PC-3 (cell line): ENCODE measurements at regions not wholly inside any gene's neighbourhood (a gene's known extent, or its start where the extent isn't known, plus 50 kb on each side); places are given as distances from the start of the nearest gene placed in this dataset.

ENCODE experiments used
- ATAC-seq: fragments of 200-7000 bp; cut with Tn5 transposase; 2 replicates; pipeline ENCODE4 v1.9.1; 2020; ENCODE audit warnings: mild to moderate bottlenecking, moderate library complexity
- BruUV-seq: library from RNA; stranded (reverse); fragments of 400-500 nt; replicated peaks from 2 replicates; lab custom pipeline; 2021; lab: Mats Ljungman, UMichigan
- CTCF ChIA-PET: fragments of 300-600 bp; sonication (Branson Sonifier 250); formaldehyde crosslinking; loops from one replicate; lab custom pipeline; 2022; ENCODE audit warnings: antibody characterized with exemption; lab: Charles Lee
- POLR2A ChIA-PET: fragments of 300-600 bp; sonication (Branson Sonifier 250); formaldehyde crosslinking; loops from one replicate; lab custom pipeline; 2022; ENCODE audit warnings: antibody characterized with exemption; ENCODE audit not compliant: unreplicated experiment; lab: Charles Lee
- DNase-seq: peaks from one replicate; pipeline ENCODE4 v3.0.0-alpha.2; 2015
- H2AFZ ChIP-seq: fragments of 300-600 bp; sonication (generic); 2 replicates; pipeline ENCODE4 v1.6.0; 2016; ENCODE audit warnings: antibody characterized with exemption, low read length
- H3F3A ChIP-seq: fragments of 300-600 bp; sonication (generic); one replicate; pipeline ENCODE4 v1.6.0; 2017; ENCODE audit warnings: antibody characterized with exemption, low read length, control low read depth, mild to moderate bottlenecking; ENCODE audit not compliant: unreplicated experiment
- H3K27ac ChIP-seq: fragments of 300-600 bp; sonication (generic); 2 replicates; pipeline ENCODE4 v1.5.1; 2016; ENCODE audit warnings: mild to moderate bottlenecking, low read length
- H3K27me3 ChIP-seq: fragments of 300-600 bp; sonication (generic); 2 replicates; pipeline ENCODE4 v1.6.1; 2016; ENCODE audit warnings: low read length, mixed read lengths
- H3K36me3 ChIP-seq: fragments of 300-600 bp; sonication (generic); 2 replicates; pipeline ENCODE4 v1.6.1; 2016; ENCODE audit warnings: low read depth, mixed run types, low read length, mixed read lengths
- H3K4me1 ChIP-seq: fragments of 300-600 bp; sonication (generic); 2 replicates; pipeline ENCODE4 v1.5.1; 2016; ENCODE audit warnings: low read length; ENCODE audit not compliant: insufficient read depth
- H3K4me2 ChIP-seq: fragments of 300-600 bp; sonication (generic); 2 replicates; pipeline ENCODE4 v1.6.0; 2016; ENCODE audit warnings: low read length
- H3K4me3 ChIP-seq: fragments of 300-600 bp; sonication (generic); 2 replicates; pipeline ENCODE4 v1.5.1; 2016; ENCODE audit warnings: mild to moderate bottlenecking, low read length, mixed read lengths
- H3K79me2 ChIP-seq: fragments of 300-600 bp; sonication (generic); 2 replicates; pipeline ENCODE4 v1.6.1; 2017; ENCODE audit warnings: low read length, mixed read lengths
- H3K9ac ChIP-seq: fragments of 300-600 bp; sonication (generic); 2 replicates; pipeline ENCODE4 v1.6.0; 2016; ENCODE audit warnings: mild to moderate bottlenecking, low read length
- H3K9me2 ChIP-seq: fragments of 300-600 bp; sonication (generic); replicated peaks from 2 replicates; pipeline ENCODE4 v1.6.1; 2016; ENCODE audit warnings: mixed run types, low read length, mixed read lengths
- H3K9me3 ChIP-seq: fragments of 300-600 bp; sonication (generic); 2 replicates; pipeline ENCODE4 v1.6.1; 2016; ENCODE audit warnings: low read length, mixed read lengths
- H4K20me1 ChIP-seq: fragments of 300-600 bp; sonication (generic); 2 replicates; pipeline ENCODE4 v1.6.1; 2016; ENCODE audit warnings: low read length, mixed read lengths
- EZH2 ChIP-seq: fragments of 300-600 bp; sonication (generic); IDR thresholded peaks from one replicate; pipeline ENCODE4 v1.6.1; 2017; ENCODE audit warnings: antibody characterized with exemption, mild to moderate bottlenecking, low read length; ENCODE audit not compliant: unreplicated experiment
- EZH2phosphoT487 ChIP-seq: fragments of 300-600 bp; sonication (generic); IDR thresholded peaks from 2 replicates; pipeline ENCODE4 v1.6.1; 2018; ENCODE audit warnings: mild to moderate bottlenecking, antibody characterized with exemption, low read length, borderline replicate concordance
- intact Hi-C: fragments of 100-400 bp; cut with micrococcal nuclease; formaldehyde crosslinking; loops from 2 replicates; pipeline ENCODE4 v1.9.0; 2023
- TF ChIP-seq, protein P1 (sequence below): fragments of 300-600 bp; sonication (generic); conservative IDR thresholded peaks from 2 replicates; pipeline ENCODE4 v1.5.1; 2017; ENCODE audit warnings: antibody characterized with exemption, low read depth, mild to moderate bottlenecking, low read length

DNA sequence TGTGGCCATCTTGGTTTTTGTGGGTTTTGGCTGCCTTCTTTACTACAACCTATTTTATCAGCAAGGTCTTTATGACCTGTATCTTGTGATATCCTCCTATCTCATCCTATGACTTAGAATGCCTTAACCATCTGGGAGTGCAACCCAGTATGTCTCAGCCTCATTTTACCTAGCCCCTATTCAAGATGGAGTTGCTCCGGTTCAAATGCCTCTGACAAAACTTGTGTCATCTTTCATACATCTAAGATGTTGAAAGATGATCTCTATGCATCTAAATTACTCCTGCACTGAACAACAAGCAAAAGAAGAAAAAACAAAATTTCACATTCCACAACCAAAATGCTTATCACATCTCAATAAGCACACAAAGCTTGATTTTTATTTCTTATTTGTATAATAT lies 129.5 kb upstream of the CNR1 start:
- Histone ChIP-seq H2AFZ (no peak overlapping the region), H3K4me3 (no peak overlapping the region), H3K9ac (no peak overlapping the region), H3K4me2 (no peak overlapping the region), H3K79me2 (no peaks in the 10 kb centered on the region), H3K4me1 (no peaks in the 10 kb centered on the region), H3F3A (no peaks in the 10 kb centered on the region), H3K27ac (no peak overlapping the region), H3K9me2 (no peaks in the 10 kb centered on the region), H3K27me3 (peaks cover 47% of the 10 kb centered on the region), H3K36me3 (no peaks in the 10 kb centered on the region), H4K20me1 (no peaks in the 10 kb centered on the region), H3K9me3 (no peaks in the 10 kb centered on the region)
- no peak for TF ChIP-seq EZH2
- no peak for TF ChIP-seq EZH2phosphoT487
- TF ChIP-seq, protein P1, sequence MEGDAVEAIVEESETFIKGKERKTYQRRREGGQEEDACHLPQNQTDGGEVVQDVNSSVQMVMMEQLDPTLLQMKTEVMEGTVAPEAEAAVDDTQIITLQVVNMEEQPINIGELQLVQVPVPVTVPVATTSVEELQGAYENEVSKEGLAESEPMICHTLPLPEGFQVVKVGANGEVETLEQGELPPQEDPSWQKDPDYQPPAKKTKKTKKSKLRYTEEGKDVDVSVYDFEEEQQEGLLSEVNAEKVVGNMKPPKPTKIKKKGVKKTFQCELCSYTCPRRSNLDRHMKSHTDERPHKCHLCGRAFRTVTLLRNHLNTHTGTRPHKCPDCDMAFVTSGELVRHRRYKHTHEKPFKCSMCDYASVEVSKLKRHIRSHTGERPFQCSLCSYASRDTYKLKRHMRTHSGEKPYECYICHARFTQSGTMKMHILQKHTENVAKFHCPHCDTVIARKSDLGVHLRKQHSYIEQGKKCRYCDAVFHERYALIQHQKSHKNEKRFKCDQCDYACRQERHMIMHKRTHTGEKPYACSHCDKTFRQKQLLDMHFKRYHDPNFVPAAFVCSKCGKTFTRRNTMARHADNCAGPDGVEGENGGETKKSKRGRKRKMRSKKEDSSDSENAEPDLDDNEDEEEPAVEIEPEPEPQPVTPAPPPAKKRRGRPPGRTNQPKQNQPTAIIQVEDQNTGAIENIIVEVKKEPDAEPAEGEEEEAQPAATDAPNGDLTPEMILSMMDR = no peak
- ATAC-seq = no peak
- ChIA-PET CTCF (no interaction called here), POLR2A (no interaction called here)
- intact Hi-C loops = no loop called here
- no peak for DNase-seq
- no TSS peak for BruUV-seq

DNA sequence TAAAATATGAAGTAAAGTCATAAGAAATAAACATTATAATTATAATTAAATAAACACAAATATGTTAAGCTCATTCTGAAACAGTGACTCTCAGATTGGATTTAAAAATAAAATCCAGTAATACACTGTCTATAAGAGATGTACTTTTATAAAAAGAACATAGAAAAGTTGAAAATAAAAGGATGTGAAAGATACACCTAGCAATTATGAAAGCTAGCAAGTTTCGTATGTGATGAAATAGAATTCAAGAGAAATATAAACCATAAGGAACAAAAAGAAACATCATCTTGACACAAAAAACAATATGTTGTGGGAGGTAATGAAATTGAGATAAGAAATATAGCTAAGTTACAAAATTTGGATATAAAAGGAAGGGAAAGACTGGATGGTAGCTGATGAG lies 128.6 kb upstream of the CNR1 start:
- ChIA-PET POLR2A (no interaction called here), CTCF (no interaction called here)
- Histone ChIP-seq H3K9me3 (no peaks in the 10 kb centered on the region), H3K4me3 (no peak overlapping the region), H3K4me2 (no peak overlapping the region), H3K9ac (no peak overlapping the region), H3K4me1 (no peaks in the 10 kb centered on the region), H3F3A (no peaks in the 10 kb centered on the region), H3K9me2 (no peaks in the 10 kb centered on the region), H3K27me3 (peaks cover 46% of the 10 kb centered on the region), H3K27ac (no peak overlapping the region), H3K36me3 (no peaks in the 10 kb centered on the region), H2AFZ (no peak overlapping the region), H3K79me2 (no peaks in the 10 kb centered on the region), H4K20me1 (no peaks in the 10 kb centered on the region)
- DNase-seq (no peak), ATAC-seq (no peak)
- intact Hi-C loops = no loop called here
- no peak for TF ChIP-seq EZH2
- no peak for TF ChIP-seq EZH2phosphoT487
- TF ChIP-seq, protein P1 = no peak
- no TSS peak for BruUV-seq

GRCh38 chr6:88290411-88290810 lies 124.3 kb upstream of the CNR1 start:
- BruUV-seq = no TSS peak

More at GRCh38 chr6:88290411-88290810, 124.3 kb upstream of the CNR1 start:
- ChIA-PET POLR2A (no interaction called here), CTCF (no interaction called here)
- no peaks in the 10 kb centered on the region for H4K20me1 ChIP-seq
- DNase-seq = no peak
- H2AFZ ChIP-seq = no peak overlapping the region
- no peak overlapping the region for H3K9ac ChIP-seq
- H3K4me3 ChIP-seq = no peak overlapping the region
- intact Hi-C loops = no loop called here
- H3K4me1 ChIP-seq = no peaks in the 10 kb centered on the region
- H3K9me3 ChIP-seq = peaks cover 2% of the 10 kb centered on the region; the same call in 1 of the 2 replicates
- no peak overlapping the region for H3K27ac ChIP-seq
- TF ChIP-seq, protein P1 = no peak
- TF ChIP-seq EZH2phosphoT487 (no peak), EZH2 (no peak)
- H3F3A ChIP-seq = no peaks in the 10 kb centered on the region
- H3K9me2 ChIP-seq = no peaks in the 10 kb centered on the region
- no peaks in the 10 kb centered on the region for H3K79me2 ChIP-seq
- no peak overlapping the region for H3K4me2 ChIP-seq
- peaks cover 7% of the 10 kb centered on the region; the same call in 1 of the 2 replicates for H3K27me3 ChIP-seq
- H3K36me3 ChIP-seq = no peaks in the 10 kb centered on the region
- ATAC-seq = no peak
